Liver (tissue), 8 donors: ENCODE measurements at regions not wholly inside any gene's neighbourhood (a gene's known extent, or its start where the extent isn't known, plus 50 kb on each side); places are given as distances from the start of the nearest gene placed in this dataset.

ENCODE experiments used
- DNase-seq: peaks from one replicate; pipeline ENCODE4 v3.0.0-alpha.2; 2017; ENCODE audit warnings: low spot score
- H3K27ac ChIP-seq, 2 donors: one replicate each; pipeline ENCODE4 v1.7.0; 2013; ENCODE audit warnings: inconsistent platforms in 2 of 2, low read length in 2 of 2, control low read depth in 1 of 2, low read depth in 1 of 2, mild to moderate bottlenecking in 1 of 2
- H3K27me3 ChIP-seq, 4 donors: one replicate each; pipeline versions ENCODE4 v1.6.1 to v1.7.0; 2013; ENCODE audit warnings: low read length in 3 of 4, inconsistent platforms in 1 of 4, mild to moderate bottlenecking in 1 of 4, moderate library complexity in 1 of 4; ENCODE audit not compliant: control insufficient read depth in 4 of 4, insufficient read depth in 4 of 4
- H3K36me3 ChIP-seq, 4 donors: one replicate each; pipeline versions ENCODE4 v1.6.1 to v1.7.0; 2013; ENCODE audit warnings: low read length in 3 of 4, mild to moderate bottlenecking in 3 of 4, low read depth in 1 of 4, moderate library complexity in 1 of 4; ENCODE audit not compliant: control insufficient read depth in 4 of 4, insufficient read depth in 3 of 4
- H3K4me1 ChIP-seq, 4 donors: one replicate each; pipeline versions ENCODE4 v1.6.1 to v1.7.0; 2013; ENCODE audit warnings: low read length in 3 of 4, mild to moderate bottlenecking in 3 of 4, moderate library complexity in 1 of 4; ENCODE audit not compliant: control insufficient read depth in 4 of 4, insufficient read depth in 4 of 4
- H3K4me3 ChIP-seq, 3 donors: one replicate each; pipeline versions ENCODE4 v1.6.1 to v1.7.0; 2013; ENCODE audit warnings: low read length in 3 of 3, control low read depth in 1 of 3, low read depth in 1 of 3, mild to moderate bottlenecking in 1 of 3
- H3K9ac ChIP-seq, 2 donors: one replicate each; pipeline ENCODE4 v1.7.0; 2013; ENCODE audit warnings: low read length in 2 of 2, mild to moderate bottlenecking in 2 of 2, moderate library complexity in 2 of 2, control low read depth in 1 of 2, low read depth in 1 of 2
- H3K9me3 ChIP-seq, 4 donors: one replicate each; pipeline versions ENCODE4 v1.6.1 to v1.7.0; 2013; ENCODE audit warnings: low read length in 3 of 4; ENCODE audit not compliant: control insufficient read depth in 4 of 4
- ATF3 ChIP-seq: IDR thresholded peaks from 2 replicates; pipeline ENCODE4 v1.6.1; 2016; ENCODE audit warnings: antibody characterized with exemption
- CTCF ChIP-seq: fragments of 150-350 bp; IDR thresholded peaks from 2 replicates; pipeline ENCODE4 v1.5.1; 2017; ENCODE audit warnings: improper control_type of control experiment, low read depth, low read length; ENCODE audit not compliant: missing input control
- EGR1 ChIP-seq, 2 donors: IDR thresholded peaks; 2 replicates each; pipeline ENCODE4 v1.6.1; 2016 to 2018; ENCODE audit warnings: antibody characterized with exemption in 2 of 2, low read depth in 2 of 2
- FOXA1 ChIP-seq: IDR thresholded peaks from 2 replicates; pipeline ENCODE4 v1.6.1; 2016; ENCODE audit warnings: antibody characterized with exemption
- FOXA2 ChIP-seq: IDR thresholded peaks from 2 replicates; pipeline ENCODE4 v1.6.1; 2016; ENCODE audit warnings: antibody characterized with exemption
- GABPA ChIP-seq, 2 donors: IDR thresholded peaks in 1 of 2; conservative IDR thresholded peaks in 1 of 2; 2 replicates each; pipeline ENCODE4 v1.6.1; 2016; ENCODE audit warnings: antibody characterized with exemption in 2 of 2, mild to moderate bottlenecking in 1 of 2, moderate library complexity in 1 of 2
- HNF4A ChIP-seq, 2 donors: conservative IDR thresholded peaks; 2 replicates each; pipeline ENCODE4 v1.6.1; 2016; ENCODE audit warnings: antibody characterized with exemption in 2 of 2, mild to moderate bottlenecking in 2 of 2
- HNF4G ChIP-seq: IDR thresholded peaks from 2 replicates; pipeline ENCODE4 v1.6.1; 2016; ENCODE audit warnings: antibody characterized with exemption
- JUND ChIP-seq, 2 donors: IDR thresholded peaks; 2 replicates each; pipeline ENCODE4 v1.6.1; 2016; ENCODE audit warnings: antibody characterized with exemption in 2 of 2
- MAX ChIP-seq: IDR thresholded peaks from 2 replicates; pipeline ENCODE4 v1.6.1; 2016; ENCODE audit warnings: antibody characterized with exemption
- NR2F2 ChIP-seq: IDR thresholded peaks from 2 replicates; pipeline ENCODE4 v1.6.1; 2016; ENCODE audit warnings: antibody characterized with exemption
- RAD21 ChIP-seq, 2 donors: IDR thresholded peaks; 2 replicates each; pipeline ENCODE4 v1.6.1; 2016; ENCODE audit warnings: antibody characterized with exemption in 2 of 2, mild to moderate bottlenecking in 2 of 2
- REST ChIP-seq: IDR thresholded peaks from 2 replicates; pipeline ENCODE4 v1.6.1; 2016; ENCODE audit warnings: antibody characterized with exemption, mild to moderate bottlenecking
- RXRA ChIP-seq, 2 donors: IDR thresholded peaks; 2 replicates each; pipeline ENCODE4 v1.6.1; 2017 to 2018; ENCODE audit warnings: antibody characterized with exemption in 2 of 2, mild to moderate bottlenecking in 1 of 2
- SP1 ChIP-seq: IDR thresholded peaks from 2 replicates; pipeline ENCODE4 v1.6.1; 2018; ENCODE audit warnings: antibody characterized with exemption, mild to moderate bottlenecking
- TAF1 ChIP-seq: conservative IDR thresholded peaks from 2 replicates; pipeline ENCODE4 v1.6.1; 2016; ENCODE audit warnings: antibody characterized with exemption, mild to moderate bottlenecking
- YY1 ChIP-seq: IDR thresholded peaks from 2 replicates; pipeline ENCODE4 v1.6.1; 2016; ENCODE audit warnings: antibody characterized with exemption, mild to moderate bottlenecking
- ZBTB33 ChIP-seq: IDR thresholded peaks from 2 replicates; pipeline ENCODE4 v1.6.1; 2016; ENCODE audit warnings: antibody characterized with exemption
- WGBS: extraction: QIAGEN DNeasy Blood & Tissue Kit; methylation state at CpG from one replicate; pipeline ENCODE4 v1.1.7; 2013; 5-methylcytosine and 5-hydroxymethylcytosine counted together
- donor health status: healthy.
- donor health status: healthy.
- donor health status: healthy.
- donor health status: healthy.
- donor health status: healthy.

GRCh38 chr2:39875914-39876267, 96.8 kb upstream of the THUMPD2 start (continued):
- no peak for TF ChIP-seq GABPA (IDR thresholded peaks at IDR 0.05 in 1 of 2, conservative IDR thresholded peaks at IDR 0.05 in 1 of 2)

- Histone ChIP-seq H3K9me3 (no peaks in the 10 kb centered on the region), H3K27me3 (no peaks in the 10 kb centered on the region), H3K4me3 (no peak overlapping the region), H3K36me3 (no peaks in the 10 kb centered on the region), H3K9ac (no peak overlapping the region), H3K4me1 (no peaks in the 10 kb centered on the region), H3K27ac (no peak overlapping the region)
- 88% methylated on average over 5 of the region's 5 CpGs for WGBS
- DNase-seq: no peak
- TF ChIP-seq SP1 (no peak), RXRA (IDR thresholded peaks at IDR 0.05) (no peak), HNF4G (no peak), ZBTB33 (no peak), GABPA (IDR thresholded peaks at IDR 0.05 in 1 of 2, conservative IDR thresholded peaks at IDR 0.05 in 1 of 2) (no peak), CTCF (no peak), HNF4A (conservative IDR thresholded peaks at IDR 0.05) (no peak), REST (no peak), TAF1 (no peak), NR2F2 (no peak), ATF3 (no peak), RAD21 (IDR thresholded peaks at IDR 0.05) (no peak), JUND (IDR thresholded peaks at IDR 0.05) (no peak), FOXA2 (no peak), FOXA1 (no peak), MAX (no peak), EGR1 (IDR thresholded peaks at IDR 0.05; ENCODE audit: low read depth in 2 of 2) (no peak), YY1 (no peak)
These were observed 96.3 kb upstream of the THUMPD2 start for GRCh38 chr2:39875182-39875913.
